H9 (cell line): ENCODE measurements at regions not wholly inside any gene's neighbourhood (a gene's known extent, or its start where the extent isn't known, plus 50 kb on each side); places are given as distances from the start of the nearest gene placed in this dataset.

Experiments
- DNase-seq: peaks from one replicate; pipeline ENCODE4 v3.0.0-alpha.2; 2017
- H2AFZ ChIP-seq: one replicate; pipeline ENCODE4 v1.6.1; 2013; ENCODE audit warnings: mild to moderate bottlenecking, low read length, control low read depth, moderate library complexity
- H2AK5ac ChIP-seq: 2 replicates; pipeline ENCODE4 v1.6.1; 2013; ENCODE audit warnings: low read length, control low read depth, mixed read lengths; ENCODE audit not compliant: insufficient read length
- H2BK120ac ChIP-seq: one replicate; pipeline ENCODE4 v1.6.1; 2013; ENCODE audit warnings: low read depth, mild to moderate bottlenecking, low read length, control low read depth, inconsistent platforms; ENCODE audit not compliant: poor library complexity, severe bottlenecking
- H2BK12ac ChIP-seq: 2 replicates; pipeline ENCODE4 v1.6.1; 2013; ENCODE audit warnings: low read length, control low read depth, mixed read lengths, low read depth; ENCODE audit not compliant: insufficient read length
- H2BK15ac ChIP-seq: 2 replicates; pipeline ENCODE4 v1.6.1; 2013; ENCODE audit warnings: low read depth, low read length, control low read depth
- H2BK20ac ChIP-seq: one replicate; pipeline ENCODE4 v1.6.1; 2013; ENCODE audit warnings: low read depth, mild to moderate bottlenecking, low read length, control low read depth, inconsistent platforms; ENCODE audit not compliant: poor library complexity, severe bottlenecking
- H2BK5ac ChIP-seq: 2 replicates; pipeline ENCODE4 v1.6.1; 2013; ENCODE audit warnings: low read length, control low read depth, mixed read lengths; ENCODE audit not compliant: insufficient read length
- H3K14ac ChIP-seq: 2 replicates; pipeline ENCODE4 v1.6.1; 2013; ENCODE audit warnings: low read length, control low read depth; ENCODE audit not compliant: insufficient read depth
- H3K18ac ChIP-seq: 2 replicates; pipeline ENCODE4 v1.6.1; 2013; ENCODE audit warnings: low read depth, mild to moderate bottlenecking, mixed read lengths, low read length, control low read depth; ENCODE audit not compliant: insufficient read length
- H3K23ac ChIP-seq: 2 replicates; pipeline ENCODE4 v1.6.1; 2013; ENCODE audit warnings: low read length, control low read depth, mixed read lengths, low read depth; ENCODE audit not compliant: insufficient read length
- H3K23me2 ChIP-seq: 2 replicates; pipeline ENCODE4 v1.6.1; 2013; ENCODE audit warnings: low read depth, mild to moderate bottlenecking, mixed read lengths, low read length, control low read depth; ENCODE audit not compliant: insufficient read length, poor library complexity, severe bottlenecking
- H3K27ac ChIP-seq: 2 replicates; pipeline ENCODE4 v1.5.1; 2013; ENCODE audit warnings: low read length, control low read depth, mixed read lengths, low read depth; ENCODE audit not compliant: insufficient read length
- H3K27me3 ChIP-seq: 2 replicates; pipeline ENCODE4 v1.6.1; 2013; ENCODE audit warnings: low read length, control low read depth, inconsistent platforms; ENCODE audit not compliant: insufficient read depth
- H3K4ac ChIP-seq: 2 replicates; pipeline ENCODE4 v1.6.1; 2013; ENCODE audit warnings: low read depth, mild to moderate bottlenecking, control low read depth, inconsistent platforms, low read length, moderate library complexity
- H3K4me1 ChIP-seq: 2 replicates; pipeline ENCODE4 v1.6.1; 2013; ENCODE audit warnings: low read length, control low read depth, inconsistent platforms; ENCODE audit not compliant: insufficient read depth
- H3K4me2 ChIP-seq: 2 replicates; pipeline ENCODE4 v1.6.1; 2013; ENCODE audit warnings: low read length, control low read depth, mixed read lengths; ENCODE audit not compliant: insufficient read length, insufficient read depth
- H3K56ac ChIP-seq: 2 replicates; pipeline ENCODE4 v1.6.1; 2013; ENCODE audit warnings: low read depth, mild to moderate bottlenecking, mixed read lengths, low read length, control low read depth; ENCODE audit not compliant: insufficient read length
- H3K79me1 ChIP-seq: 2 replicates; pipeline ENCODE4 v1.6.1; 2013; ENCODE audit warnings: low read depth, mild to moderate bottlenecking, moderate library complexity, low read length, control low read depth, inconsistent platforms; ENCODE audit not compliant: insufficient read depth, poor library complexity, severe bottlenecking
- H3K79me2 ChIP-seq: 2 replicates; pipeline ENCODE4 v1.6.1; 2013; ENCODE audit warnings: low read length, control low read depth, inconsistent platforms; ENCODE audit not compliant: insufficient read depth
- H3K9ac ChIP-seq: 2 replicates; pipeline ENCODE4 v1.6.1; 2013; ENCODE audit warnings: low read length, control low read depth, mixed read lengths; ENCODE audit not compliant: insufficient read length; ENCODE audit errors: extremely low read depth
- H3K9me3 ChIP-seq: one replicate; pipeline ENCODE4 v1.6.1; 2013; ENCODE audit warnings: low read depth, low read length, inconsistent platforms; ENCODE audit not compliant: control insufficient read depth
- H3T11ph ChIP-seq: one replicate; pipeline ENCODE4 v1.6.1; 2013; ENCODE audit warnings: mild to moderate bottlenecking, low read length, control low read depth, inconsistent platforms
- H4K20me1 ChIP-seq: one replicate; pipeline ENCODE4 v1.6.1; 2013; ENCODE audit not compliant: control insufficient read depth, insufficient read length, insufficient read depth
- H4K5ac ChIP-seq: 2 replicates; pipeline ENCODE4 v1.6.1; 2013; ENCODE audit warnings: low read depth, mild to moderate bottlenecking, mixed read lengths, low read length, control low read depth; ENCODE audit not compliant: insufficient read length
- H4K8ac ChIP-seq: replicated peaks from 2 replicates; pipeline ENCODE4 v1.6.1; 2013; ENCODE audit warnings: low read length, control low read depth, mixed read lengths, low read depth; ENCODE audit not compliant: insufficient read length
- H4K91ac ChIP-seq: 2 replicates; pipeline ENCODE4 v1.6.1; 2013; ENCODE audit warnings: low read depth, mild to moderate bottlenecking, moderate library complexity, mixed read lengths, low read length, control low read depth; ENCODE audit not compliant: insufficient read length
- H3K27ac Mint-ChIP-seq, 3 experiments: 2 replicates in 2 of 3; 3 replicates in 1 of 3; pipeline ENCODE4 v1.8.0; 2020 to 2021; ENCODE audit warnings: mixed read lengths in 3 of 3, mild to moderate bottlenecking in 1 of 3, moderate library complexity in 1 of 3
- H3K27me3 Mint-ChIP-seq: 2 replicates; pipeline ENCODE4 v1.8.0; 2021; ENCODE audit warnings: low read depth, mild to moderate bottlenecking, moderate library complexity, mixed read lengths
- H3K36me3 Mint-ChIP-seq, 3 experiments: 2 replicates in 2 of 3; 3 replicates in 1 of 3; pipeline ENCODE4 v1.8.0; 2020 to 2021; ENCODE audit warnings: low read depth in 3 of 3, mixed read lengths in 3 of 3; ENCODE audit not compliant: insufficient read depth in 1 of 3
- H3K4me1 Mint-ChIP-seq, 2 experiments: 2 replicates each; pipeline ENCODE4 v1.8.0; 2020; ENCODE audit warnings: mixed read lengths in 2 of 2
- H3K4me3 Mint-ChIP-seq, 2 experiments: 2 replicates in 1 of 2; 3 replicates in 1 of 2; pipeline ENCODE4 v1.8.0; 2020 to 2021; ENCODE audit warnings: mild to moderate bottlenecking in 2 of 2, mixed read lengths in 2 of 2, moderate library complexity in 1 of 2
- H3K9me3 Mint-ChIP-seq, 2 experiments: 2 replicates in 1 of 2; 3 replicates in 1 of 2; pipeline ENCODE4 v1.8.0; 2020; ENCODE audit warnings: mild to moderate bottlenecking in 2 of 2, mixed read lengths in 2 of 2, moderate library complexity in 1 of 2
- WGBS: extraction: QIAGEN DNeasy Blood & Tissue Kit; methylation state at CpG from one replicate; pipeline ENCODE4 v1.1.7; 2013; ENCODE audit warnings: missing lambda C conversion rate, low lambda C conversion rate, mixed read lengths; ENCODE audit not compliant: insufficient read length; ENCODE audit errors: extremely low coverage; 5-methylcytosine and 5-hydroxymethylcytosine counted together
- TF ChIP-seq, protein P1 (sequence below): fragments of 200-600 bp; sonication (generic); conservative IDR thresholded peaks from 3 replicates; pipeline ENCODE4 v1.8.0; 2021; ENCODE audit warnings: antibody characterized with exemption, mild to moderate bottlenecking

DNA sequence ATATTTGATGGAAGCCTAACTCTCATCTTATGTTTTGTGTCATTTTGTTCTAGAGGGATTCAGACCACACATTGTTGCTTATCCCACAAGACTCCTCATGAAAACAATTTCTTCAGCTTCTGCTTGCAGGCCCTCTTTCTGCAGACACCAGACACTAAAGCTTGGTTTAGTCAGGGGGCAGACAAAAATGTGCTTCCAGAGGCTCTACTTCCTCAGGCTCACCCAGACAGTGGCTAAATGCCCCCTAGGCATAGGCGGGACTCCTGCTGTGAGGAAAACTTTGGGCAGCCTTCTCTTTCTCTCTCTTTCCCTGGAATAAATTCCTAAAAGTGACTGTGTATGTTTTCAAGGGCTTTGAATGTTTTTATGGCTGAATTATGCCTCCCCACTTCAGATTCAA lies 435.4 kb upstream of the ATP11B start:
- no peaks in the 10 kb centered on the region for H3K23me2 ChIP-seq
- Mint-ChIP-seq H3K36me3 (no peaks in the 10 kb centered on the region), H3K4me3 (no peak overlapping the region), H3K27ac (no peak overlapping the region), H3K27me3 (no peaks in the 10 kb centered on the region), H3K4me1 (peaks cover 8 to 13% of the 10 kb centered on the region in 2 experiments), H3K9me3 (no peaks in the 10 kb centered on the region)
- H2AK5ac ChIP-seq, result no peak overlapping the region
- no peak overlapping the region for H2BK12ac ChIP-seq
- H3K27me3 ChIP-seq, result no peaks in the 10 kb centered on the region
- no peak overlapping the region for H4K8ac ChIP-seq
- no peak overlapping the region for H2BK5ac ChIP-seq
- H2BK20ac ChIP-seq, result no peak overlapping the region
- H4K5ac ChIP-seq, result no peak overlapping the region
- H3K4me2 ChIP-seq, result no peak overlapping the region
- H3K79me2 ChIP-seq, result no peaks in the 10 kb centered on the region
- H2BK120ac ChIP-seq, result no peak overlapping the region
- H3K4ac ChIP-seq, result no peak overlapping the region
- H3K23ac ChIP-seq, result no peak overlapping the region
- whole genome bisulfite sequencing, result no CpG with 5 or more reads among the region's 1 CpG
- H3K9me3 ChIP-seq, result no peaks in the 10 kb centered on the region
- H3K27ac ChIP-seq, result no peak overlapping the region
- DNase-seq, result no peak
- no peaks in the 10 kb centered on the region for H4K20me1 ChIP-seq
- no peak overlapping the region for H2AFZ ChIP-seq
- no peaks in the 10 kb centered on the region for H3K79me1 ChIP-seq
- no peak overlapping the region for H3T11ph ChIP-seq
- no peak overlapping the region for H3K14ac ChIP-seq
- no peak overlapping the region for H2BK15ac ChIP-seq
- no peaks in the 10 kb centered on the region; the same call in 1 of the 2 replicates for H3K4me1 ChIP-seq
- H3K56ac ChIP-seq, result no peak overlapping the region
- H3K9ac ChIP-seq, result no peak overlapping the region
- no peak overlapping the region for H3K18ac ChIP-seq
- TF ChIP-seq, protein P1, sequence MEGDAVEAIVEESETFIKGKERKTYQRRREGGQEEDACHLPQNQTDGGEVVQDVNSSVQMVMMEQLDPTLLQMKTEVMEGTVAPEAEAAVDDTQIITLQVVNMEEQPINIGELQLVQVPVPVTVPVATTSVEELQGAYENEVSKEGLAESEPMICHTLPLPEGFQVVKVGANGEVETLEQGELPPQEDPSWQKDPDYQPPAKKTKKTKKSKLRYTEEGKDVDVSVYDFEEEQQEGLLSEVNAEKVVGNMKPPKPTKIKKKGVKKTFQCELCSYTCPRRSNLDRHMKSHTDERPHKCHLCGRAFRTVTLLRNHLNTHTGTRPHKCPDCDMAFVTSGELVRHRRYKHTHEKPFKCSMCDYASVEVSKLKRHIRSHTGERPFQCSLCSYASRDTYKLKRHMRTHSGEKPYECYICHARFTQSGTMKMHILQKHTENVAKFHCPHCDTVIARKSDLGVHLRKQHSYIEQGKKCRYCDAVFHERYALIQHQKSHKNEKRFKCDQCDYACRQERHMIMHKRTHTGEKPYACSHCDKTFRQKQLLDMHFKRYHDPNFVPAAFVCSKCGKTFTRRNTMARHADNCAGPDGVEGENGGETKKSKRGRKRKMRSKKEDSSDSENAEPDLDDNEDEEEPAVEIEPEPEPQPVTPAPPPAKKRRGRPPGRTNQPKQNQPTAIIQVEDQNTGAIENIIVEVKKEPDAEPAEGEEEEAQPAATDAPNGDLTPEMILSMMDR, result no peak
- H4K91ac ChIP-seq, result no peak overlapping the region
